Loucy (cell line): ENCODE measurements at regions not wholly inside any gene's neighbourhood (a gene's known extent, or its start where the extent isn't known, plus 50 kb on each side); places are given as distances from the start of the nearest gene placed in this dataset.

Source experiments
- H2AFZ ChIP-seq: fragments of 200-600 bp; sonication (generic); 2 replicates; pipeline ENCODE4 v1.6.0; 2016; ENCODE audit warnings: antibody characterized with exemption, mild to moderate bottlenecking, low read length, moderate library complexity
- H3F3A ChIP-seq: fragments of 200-600 bp; 2 replicates; pipeline ENCODE4 v1.6.0; 2016; ENCODE audit warnings: antibody characterized with exemption, low read depth, mild to moderate bottlenecking
- H3K27me3 ChIP-seq: fragments of 200-600 bp; sonication (generic); 2 replicates; pipeline ENCODE4 v1.6.1; 2014; ENCODE audit warnings: low read length, mild to moderate bottlenecking; ENCODE audit not compliant: insufficient read depth, poor library complexity, severe bottlenecking
- H3K36me3 ChIP-seq: fragments of 200-600 bp; sonication (generic); 2 replicates; pipeline ENCODE4 v1.6.1; 2016; ENCODE audit warnings: low read length; ENCODE audit not compliant: insufficient read depth
- H3K4me1 ChIP-seq: fragments of 200-600 bp; sonication (generic); 2 replicates; pipeline ENCODE4 v1.5.1; 2014; ENCODE audit warnings: low read length, mild to moderate bottlenecking; ENCODE audit not compliant: insufficient read depth, poor library complexity, severe bottlenecking
- H3K4me2 ChIP-seq: fragments of 200-600 bp; sonication (generic); 2 replicates; pipeline ENCODE4 v1.6.0; 2014; ENCODE audit warnings: antibody characterized with exemption, low read length, low read depth, mild to moderate bottlenecking; ENCODE audit not compliant: poor library complexity, severe bottlenecking
- H3K4me3 ChIP-seq: fragments of 200-600 bp; sonication (generic); 2 replicates; pipeline ENCODE4 v1.5.1; 2014; ENCODE audit warnings: low read length, mild to moderate bottlenecking, mixed read lengths; ENCODE audit not compliant: poor library complexity, severe bottlenecking
- H3K79me2 ChIP-seq: fragments of 200-600 bp; sonication (generic); 2 replicates; pipeline ENCODE4 v1.6.1; 2014; ENCODE audit warnings: low read length; ENCODE audit not compliant: insufficient read depth
- H3K9ac ChIP-seq: fragments of 200-600 bp; sonication (generic); 2 replicates; pipeline ENCODE4 v1.6.0; 2014; ENCODE audit warnings: mild to moderate bottlenecking, low read depth, low read length, moderate library complexity; ENCODE audit not compliant: poor library complexity, severe bottlenecking
- H3K9me2 ChIP-seq: fragments of 200-600 bp; sonication (generic); replicated peaks from 2 replicates; pipeline ENCODE4 v1.6.1; 2016; ENCODE audit warnings: low read depth, low read length, mixed read lengths
- H3K9me3 ChIP-seq: fragments of 200-600 bp; sonication (generic); 2 replicates; pipeline ENCODE4 v1.6.1; 2014; ENCODE audit warnings: mild to moderate bottlenecking, antibody characterized with exemption, low read length, low read depth; ENCODE audit not compliant: insufficient read depth
- H4K20me1 ChIP-seq: fragments of 200-600 bp; sonication (generic); 2 replicates; pipeline ENCODE4 v1.6.0; 2014; ENCODE audit warnings: antibody characterized with exemption, low read length, mild to moderate bottlenecking; ENCODE audit not compliant: insufficient read depth, poor library complexity, severe bottlenecking
- EZH2phosphoT487 ChIP-seq: fragments of 200-600 bp; IDR thresholded peaks from 2 replicates; pipeline ENCODE4 v1.6.1; 2018; ENCODE audit warnings: antibody characterized with exemption, mild to moderate bottlenecking, moderate library complexity, borderline replicate concordance
- TF ChIP-seq, protein P1 (sequence below): fragments of 200-600 bp; sonication (generic); conservative IDR thresholded peaks from 2 replicates; pipeline ENCODE4 v1.5.1; 2014; ENCODE audit warnings: mild to moderate bottlenecking, antibody characterized with exemption, low read length

DNA sequence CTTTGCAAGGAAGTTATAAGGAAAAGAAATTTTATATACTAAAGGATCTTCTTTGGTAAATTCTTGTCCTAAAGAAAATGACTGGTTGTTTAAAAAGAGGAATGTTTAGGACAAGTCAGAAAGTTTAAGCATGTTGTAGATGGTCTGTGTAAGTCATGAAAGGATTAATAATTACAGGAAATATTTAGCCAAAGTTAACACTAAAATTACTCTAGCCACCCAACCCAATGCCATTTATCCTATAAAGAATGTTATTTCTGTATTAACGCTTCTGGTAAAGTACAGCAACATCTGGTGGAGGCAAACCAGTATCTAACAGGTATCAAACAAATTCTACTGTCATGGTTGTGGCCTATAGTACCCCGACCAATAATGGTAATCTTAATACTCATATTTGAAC is 546.9 kb upstream of the PKDCC start:
- Histone ChIP-seq H3K9ac (no peak overlapping the region), H3K4me3 (no peak overlapping the region), H3K9me2 (no peaks in the 10 kb centered on the region), H3K36me3 (no peaks in the 10 kb centered on the region), H3F3A (no peaks in the 10 kb centered on the region), H3K4me1 (no peaks in the 10 kb centered on the region), H3K4me2 (no peak overlapping the region), H4K20me1 (no peaks in the 10 kb centered on the region), H3K9me3 (peaks cover 42% of the 10 kb centered on the region), H3K79me2 (no peaks in the 10 kb centered on the region), H3K27me3 (no peaks in the 10 kb centered on the region), H2AFZ (no peak overlapping the region)
- TF ChIP-seq EZH2phosphoT487: no peak
- TF ChIP-seq, protein P1, sequence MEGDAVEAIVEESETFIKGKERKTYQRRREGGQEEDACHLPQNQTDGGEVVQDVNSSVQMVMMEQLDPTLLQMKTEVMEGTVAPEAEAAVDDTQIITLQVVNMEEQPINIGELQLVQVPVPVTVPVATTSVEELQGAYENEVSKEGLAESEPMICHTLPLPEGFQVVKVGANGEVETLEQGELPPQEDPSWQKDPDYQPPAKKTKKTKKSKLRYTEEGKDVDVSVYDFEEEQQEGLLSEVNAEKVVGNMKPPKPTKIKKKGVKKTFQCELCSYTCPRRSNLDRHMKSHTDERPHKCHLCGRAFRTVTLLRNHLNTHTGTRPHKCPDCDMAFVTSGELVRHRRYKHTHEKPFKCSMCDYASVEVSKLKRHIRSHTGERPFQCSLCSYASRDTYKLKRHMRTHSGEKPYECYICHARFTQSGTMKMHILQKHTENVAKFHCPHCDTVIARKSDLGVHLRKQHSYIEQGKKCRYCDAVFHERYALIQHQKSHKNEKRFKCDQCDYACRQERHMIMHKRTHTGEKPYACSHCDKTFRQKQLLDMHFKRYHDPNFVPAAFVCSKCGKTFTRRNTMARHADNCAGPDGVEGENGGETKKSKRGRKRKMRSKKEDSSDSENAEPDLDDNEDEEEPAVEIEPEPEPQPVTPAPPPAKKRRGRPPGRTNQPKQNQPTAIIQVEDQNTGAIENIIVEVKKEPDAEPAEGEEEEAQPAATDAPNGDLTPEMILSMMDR: no peak

DNA sequence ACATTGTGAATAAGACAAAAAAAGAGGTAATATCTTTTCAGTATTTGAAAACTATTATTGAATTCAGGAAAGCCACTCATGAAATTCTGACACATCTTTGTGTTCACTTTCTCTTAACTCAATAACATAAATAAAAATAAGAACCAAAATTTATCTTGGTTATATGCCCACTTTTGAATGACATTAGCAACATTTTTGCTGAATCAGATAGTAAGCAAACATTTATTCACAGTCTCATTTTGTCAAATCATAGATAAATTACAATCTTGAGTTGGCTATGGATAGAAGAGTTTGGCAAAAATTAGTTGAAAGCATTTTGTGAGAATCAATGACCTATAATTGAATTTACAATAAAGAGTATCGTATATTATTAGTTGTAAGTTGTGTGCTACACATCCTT is 545.1 kb upstream of the PKDCC start:
- no peak overlapping the region for H3K4me3 ChIP-seq
- no peaks in the 10 kb centered on the region for H3F3A ChIP-seq
- no peak for TF ChIP-seq EZH2phosphoT487
- TF ChIP-seq, protein P1: no peak
- H4K20me1 ChIP-seq: no peaks in the 10 kb centered on the region
- no peaks in the 10 kb centered on the region for H3K4me1 ChIP-seq
- H3K9me3 ChIP-seq: peaks cover 24% of the 10 kb centered on the region
- no peak overlapping the region for H3K4me2 ChIP-seq
- no peaks in the 10 kb centered on the region for H3K36me3 ChIP-seq
- H3K9ac ChIP-seq: no peak overlapping the region
- H3K27me3 ChIP-seq: no peaks in the 10 kb centered on the region
- no peaks in the 10 kb centered on the region for H3K9me2 ChIP-seq
- no peak overlapping the region for H2AFZ ChIP-seq
- no peaks in the 10 kb centered on the region for H3K79me2 ChIP-seq

DNA sequence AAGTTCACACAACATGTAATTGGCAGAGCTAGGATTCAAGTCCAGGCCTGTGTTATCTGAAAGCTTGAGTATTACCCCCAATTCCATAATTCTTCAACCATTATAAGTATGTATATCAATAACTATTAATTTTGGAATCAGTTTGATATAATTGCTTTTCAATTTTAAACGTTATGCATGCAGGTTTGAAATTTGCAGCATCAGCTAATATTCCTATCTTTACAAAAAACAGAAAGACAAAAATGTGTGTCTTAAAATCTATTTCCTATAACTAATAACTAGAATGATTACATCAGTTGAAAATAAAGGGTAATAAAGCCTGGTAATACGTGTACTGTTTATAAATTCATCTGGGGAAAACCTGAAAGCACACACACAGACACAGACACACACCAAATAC is 543.3 kb upstream of the PKDCC start:
- Histone ChIP-seq H3K4me2 (no peak overlapping the region), H3K36me3 (no peaks in the 10 kb centered on the region), H3K9me3 (peaks cover 18% of the 10 kb centered on the region), H3K4me3 (no peak overlapping the region), H4K20me1 (no peaks in the 10 kb centered on the region), H3K4me1 (peaks cover 11% of the 10 kb centered on the region), H3K9me2 (no peaks in the 10 kb centered on the region), H3F3A (no peaks in the 10 kb centered on the region; the same call in 1 of the 2 replicates), H2AFZ (no peak overlapping the region), H3K9ac (no peak overlapping the region), H3K27me3 (no peaks in the 10 kb centered on the region), H3K79me2 (no peaks in the 10 kb centered on the region)
- TF ChIP-seq, protein P1: no peak
- no peak for TF ChIP-seq EZH2phosphoT487
